HCT116 (cell line): ENCODE measurements at regions not wholly inside any gene's neighbourhood (a gene's known extent, or its start where the extent isn't known, plus 50 kb on each side); places are given as distances from the start of the nearest gene placed in this dataset.
A peak's percentile ranks its signal among the peaks of the same experiment; 100 is the strongest.

Experiments
- ATAC-seq: fragments of 200-7000 bp; cut with Tn5 transposase; 2 replicates; pipeline ENCODE4 v1.9.1; 2020; ENCODE audit warnings: mild to moderate bottlenecking, moderate library complexity
- BruUV-seq: library from RNA; stranded (reverse); fragments of 400-500 nt; replicated peaks from 2 replicates; lab custom pipeline; 2021; lab: Mats Ljungman, UMichigan
- CTCF ChIA-PET: fragments of 300-600 bp; sonication (Branson Sonifier 250); formaldehyde crosslinking; loops from one replicate; lab custom pipeline; 2021; ENCODE audit warnings: antibody characterized with exemption; lab: Charles Lee
- POLR2A ChIA-PET: fragments of 300-600, 350-600 bp; sonication (Branson Sonifier 250); formaldehyde crosslinking; loops from one replicate; lab custom pipeline; 2021; ENCODE audit warnings: antibody characterized with exemption; lab: Charles Lee
- RAD21 ChIA-PET, 2 experiments: fragments of 300-600 bp; sonication (Branson Sonifier 250); formaldehyde crosslinking; loops; one replicate each; lab custom pipeline; 2023; ENCODE audit warnings: low total read pairs in 2 of 2; ENCODE audit not compliant: uncharacterized antibody in 2 of 2, unreplicated experiment in 2 of 2, low non-redundant PET in 1 of 2; lab: Charles Lee
- DNase-seq: peaks from one replicate; pipeline ENCODE4 v3.0.0-alpha.2; 2010; ENCODE audit warnings: low read depth, low spot score
- H2AFZ ChIP-seq: fragments of 200-600 bp; shearing (Covaris generic), sonication (generic); 2 replicates; pipeline ENCODE4 v1.6.1; 2017; ENCODE audit warnings: low read depth, mixed run types, mixed read lengths, antibody characterized with exemption, low read length; ENCODE audit not compliant: poor library complexity, severe bottlenecking
- H3K27ac ChIP-seq: 2 replicates; pipeline ENCODE4 v1.5.1; 2012; ENCODE audit warnings: low read depth, low read length
- H3K27me3 ChIP-seq: fragments of 200-600 bp; sonication (generic); 2 replicates; pipeline ENCODE4 v1.6.1; 2016; ENCODE audit warnings: mixed run types, low read length, mixed read lengths; ENCODE audit not compliant: insufficient read depth
- H3K36me3 ChIP-seq, 2 experiments: fragments of 200-500 bp in 1 of 2; fragments of 200-600 bp in 1 of 2; sonication (Bioruptor generic) in 1 of 2; sonication (generic) in 1 of 2; 2 replicates each; pipeline versions ENCODE4 v1.5.1 to v1.6.1; 2014 to 2016; ENCODE audit warnings: low read length in 2 of 2, inconsistent platforms in 1 of 2, mixed read lengths in 1 of 2, mixed run types in 1 of 2; ENCODE audit not compliant: insufficient read depth in 2 of 2, control insufficient read depth in 1 of 2
- H3K4me1 ChIP-seq, 2 experiments: fragments of 200-600 bp in 1 of 2; sonication (generic) in 1 of 2; 2 replicates each; pipeline versions ENCODE4 v1.5.1 to v1.6.1; 2012 to 2017; ENCODE audit warnings: low read length in 2 of 2, inconsistent platforms in 1 of 2, mild to moderate bottlenecking in 1 of 2, mixed read lengths in 1 of 2, mixed run types in 1 of 2, moderate library complexity in 1 of 2; ENCODE audit not compliant: insufficient read depth in 2 of 2, control insufficient read depth in 1 of 2
- H3K4me2 ChIP-seq: fragments of 200-600 bp; sonication (generic); 2 replicates; pipeline ENCODE4 v1.6.1; 2017; ENCODE audit warnings: mixed run types, low read length, mixed read lengths
- H3K4me3 ChIP-seq, 2 experiments: fragments of 200-600 bp in 1 of 2; sonication (generic) in 1 of 2; replicated peaks in 1 of 2; 2 replicates each; pipeline ENCODE4 v1.5.1; 2011 to 2016; ENCODE audit warnings: low read length in 2 of 2, control low read depth in 1 of 2, low read depth in 1 of 2, mild to moderate bottlenecking in 1 of 2, mixed read lengths in 1 of 2, mixed run types in 1 of 2
- H3K79me2 ChIP-seq: fragments of 200-600 bp; sonication (generic); 2 replicates; pipeline ENCODE4 v1.6.1; 2017; ENCODE audit warnings: mild to moderate bottlenecking, mixed run types, low read length, moderate library complexity, mixed read lengths; ENCODE audit not compliant: insufficient read depth
- H3K9ac ChIP-seq: fragments of 200-600 bp; sonication (generic); 2 replicates; pipeline ENCODE4 v1.6.1; 2016; ENCODE audit warnings: low read length, mixed read lengths
- H3K9me2 ChIP-seq: fragments of 200-600 bp; sonication (generic), shearing (Covaris generic); 2 replicates; pipeline ENCODE4 v1.6.1; 2017; ENCODE audit warnings: mixed run types, mild to moderate bottlenecking, moderate library complexity; ENCODE audit not compliant: insufficient read depth
- H3K9me3 ChIP-seq, 2 experiments: fragments of 200-500 bp in 1 of 2; fragments of 200-600 bp in 1 of 2; sonication (Bioruptor generic) in 1 of 2; sonication (generic) in 1 of 2; 2 replicates each; pipeline ENCODE4 v1.6.1; 2014 to 2017; ENCODE audit warnings: low read length in 2 of 2, mixed read lengths in 2 of 2, inconsistent platforms in 1 of 2, low read depth in 1 of 2, mild to moderate bottlenecking in 1 of 2, mixed run types in 1 of 2, moderate library complexity in 1 of 2; ENCODE audit not compliant: control insufficient read depth in 1 of 2, insufficient read depth in 1 of 2
- H4K20me1 ChIP-seq: fragments of 200-600 bp; sonication (generic), shearing (Covaris generic); 2 replicates; pipeline ENCODE4 v1.6.1; 2017; ENCODE audit warnings: mixed run types, mild to moderate bottlenecking, moderate library complexity; ENCODE audit not compliant: insufficient read depth
- CBX3 ChIP-seq: IDR thresholded peaks from 2 replicates; pipeline ENCODE4 v1.6.1; 2012; ENCODE audit warnings: low read depth
- ELF1 ChIP-seq: IDR thresholded peaks from 2 replicates; pipeline ENCODE4 v1.6.1; 2012; ENCODE audit warnings: low read depth, borderline replicate concordance
- EZH2 ChIP-seq: fragments of 200-600 bp; sonication (generic); IDR thresholded peaks from 2 replicates; pipeline ENCODE4 v1.6.1; 2017; ENCODE audit warnings: antibody characterized with exemption, mixed run types
- POLR2A ChIP-seq: IDR thresholded peaks from 2 replicates; pipeline ENCODE4 v1.7.0; 2011; ENCODE audit warnings: borderline replicate concordance; ENCODE audit not compliant: insufficient read depth, insufficient read length; ENCODE audit errors: extremely low read depth
- RAD21 ChIP-seq: IDR thresholded peaks from 2 replicates; pipeline ENCODE4 v1.6.1; 2012; ENCODE audit warnings: low read depth, mild to moderate bottlenecking
- SP1 ChIP-seq: IDR thresholded peaks from 2 replicates; pipeline ENCODE4 v1.6.1; 2012; ENCODE audit warnings: low read depth
- SRF ChIP-seq: IDR thresholded peaks from 2 replicates; pipeline ENCODE4 v1.6.1; 2012; ENCODE audit warnings: low read depth
- TCF7L2 ChIP-seq: IDR thresholded peaks from 2 replicates; pipeline ENCODE4 v1.7.0; 2011; ENCODE audit warnings: borderline replicate concordance, inconsistent platforms; ENCODE audit not compliant: insufficient read depth, insufficient read length; ENCODE audit errors: extremely low read depth
- ZFX ChIP-seq: fragments of 450-650 bp; IDR thresholded peaks from 2 replicates; pipeline ENCODE4 v1.6.1; 2017
- ZNF274 ChIP-seq: fragments of 200-500 bp; sonication (Bioruptor generic); IDR thresholded peaks from 2 replicates; pipeline ENCODE4 v1.6.1; 2014; ENCODE audit warnings: mild to moderate bottlenecking, low read depth, low read length, inconsistent platforms
- intact Hi-C: fragments of 100-400 bp; cut with micrococcal nuclease; formaldehyde crosslinking; loops from 2 replicates; pipeline ENCODE4 v1.10.0; 2022
- TF ChIP-seq, protein P1 (sequence below), 3 experiments: fragments of 200-600 bp in 1 of 3; sonication (generic) in 1 of 3; IDR thresholded peaks in 2 of 3; conservative IDR thresholded peaks in 1 of 3; 2 replicates each; pipeline ENCODE4 v1.5.1; 2012 to 2017; ENCODE audit warnings: low read depth in 2 of 3, low read length in 2 of 3, antibody characterized with exemption in 1 of 3, borderline replicate concordance in 1 of 3, control low read depth in 1 of 3, mild to moderate bottlenecking in 1 of 3, mixed read lengths in 1 of 3, mixed run types in 1 of 3, moderate library complexity in 1 of 3; ENCODE audit not compliant: insufficient read depth in 1 of 3
- TF ChIP-seq, protein P2 (sequence below): IDR thresholded peaks from 2 replicates; pipeline ENCODE4 v1.6.1; 2012
- TF ChIP-seq, protein P3 (sequence below): IDR thresholded peaks from 2 replicates; pipeline ENCODE4 v1.6.1; 2011; ENCODE audit warnings: mild to moderate bottlenecking, low read length, moderate library complexity; ENCODE audit not compliant: insufficient replicate concordance; ENCODE audit errors: extremely low read depth
- TF ChIP-seq, protein P4 (sequence below): IDR thresholded peaks from 2 replicates; pipeline ENCODE4 v1.6.1; 2012

GRCh38 chr17:71760062-71760720, 360.6 kb upstream of the SOX9 start:
- Histone ChIP-seq H3K27ac (no peak overlapping the region), H3K4me3 (no peak overlapping the region), H3K79me2 (no peaks in the 10 kb centered on the region), H3K36me3 (no peaks in the 10 kb centered on the region), H4K20me1 (no peaks in the 10 kb centered on the region), H3K9me2 (no peaks in the 10 kb centered on the region), H3K9me3 (no peaks in the 10 kb centered on the region), H3K9ac (no peak overlapping the region), H2AFZ (no peak overlapping the region), H3K4me1 (peaks cover 0 to 9% of the 10 kb centered on the region in 2 experiments; a peak in 2 of 4 replicates), H3K4me2 (no peak overlapping the region; the same call in 1 of the 2 replicates), H3K27me3 (no peaks in the 10 kb centered on the region)
- ChIA-PET RAD21 (no interaction called here), CTCF (interaction anchor here (0.6 to 1.4 kb wide), 3 partner anchors 204 to 288 kb away, joined by 3 to 8 read pairs (median 4); no protein-coding TSS in a partner anchor), POLR2A (no interaction called here)
- no peak for TF ChIP-seq ZNF274
- TF ChIP-seq RAD21, result peak; percentile 80
- TF ChIP-seq, protein P1, sequence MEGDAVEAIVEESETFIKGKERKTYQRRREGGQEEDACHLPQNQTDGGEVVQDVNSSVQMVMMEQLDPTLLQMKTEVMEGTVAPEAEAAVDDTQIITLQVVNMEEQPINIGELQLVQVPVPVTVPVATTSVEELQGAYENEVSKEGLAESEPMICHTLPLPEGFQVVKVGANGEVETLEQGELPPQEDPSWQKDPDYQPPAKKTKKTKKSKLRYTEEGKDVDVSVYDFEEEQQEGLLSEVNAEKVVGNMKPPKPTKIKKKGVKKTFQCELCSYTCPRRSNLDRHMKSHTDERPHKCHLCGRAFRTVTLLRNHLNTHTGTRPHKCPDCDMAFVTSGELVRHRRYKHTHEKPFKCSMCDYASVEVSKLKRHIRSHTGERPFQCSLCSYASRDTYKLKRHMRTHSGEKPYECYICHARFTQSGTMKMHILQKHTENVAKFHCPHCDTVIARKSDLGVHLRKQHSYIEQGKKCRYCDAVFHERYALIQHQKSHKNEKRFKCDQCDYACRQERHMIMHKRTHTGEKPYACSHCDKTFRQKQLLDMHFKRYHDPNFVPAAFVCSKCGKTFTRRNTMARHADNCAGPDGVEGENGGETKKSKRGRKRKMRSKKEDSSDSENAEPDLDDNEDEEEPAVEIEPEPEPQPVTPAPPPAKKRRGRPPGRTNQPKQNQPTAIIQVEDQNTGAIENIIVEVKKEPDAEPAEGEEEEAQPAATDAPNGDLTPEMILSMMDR (IDR thresholded peaks at IDR 0.05 in 2 of 3, conservative IDR thresholded peaks at IDR 0.05 in 1 of 3; ENCODE audit: borderline replicate concordance in 1 of 3, insufficient read depth in 1 of 3, low read depth in 2 of 3, low read length in 2 of 3), result peak; percentile 42 to 55 (median 49); a peak in 4 of 6 replicates
- no TSS peak for BruUV-seq
- DNase-seq (no peak), ATAC-seq (no peak)
- intact Hi-C loops, result loop anchor here (5.0 to 10.0 kb wide), 5 partner anchors 523 to 1125 kb away; no protein-coding TSS in a partner anchor

DNA sequence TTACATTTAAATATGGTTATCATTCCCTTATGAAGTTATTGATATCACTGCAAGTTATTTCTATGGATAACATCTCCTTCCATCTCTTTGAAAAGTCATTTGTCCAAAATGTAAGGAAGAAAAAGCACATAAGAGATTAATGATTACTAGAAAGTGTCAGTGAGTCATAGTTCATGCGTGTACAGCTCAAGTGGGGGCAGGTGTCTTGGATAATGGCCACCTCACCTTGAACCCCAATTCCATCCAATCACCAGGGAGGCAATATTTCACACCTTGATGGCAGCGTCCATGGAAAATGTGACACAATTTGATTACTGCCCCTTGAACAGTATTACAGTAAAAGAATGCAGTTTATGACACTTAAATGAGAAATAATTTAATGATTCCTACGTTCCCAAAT, 358.3 kb upstream of the SOX9 start:
- BruUV-seq, result no TSS peak
- Histone ChIP-seq H3K4me3 (no peak overlapping the region), H3K79me2 (no peaks in the 10 kb centered on the region), H2AFZ (no peak overlapping the region), H3K36me3 (no peaks in the 10 kb centered on the region), H3K9me2 (no peaks in the 10 kb centered on the region), H3K9ac (no peak overlapping the region), H3K4me1 (peaks cover 0 to 9% of the 10 kb centered on the region in 2 experiments; a peak in 2 of 4 replicates), H3K9me3 (no peaks in the 10 kb centered on the region), H3K4me2 (no peak overlapping the region), H4K20me1 (no peaks in the 10 kb centered on the region), H3K27me3 (no peaks in the 10 kb centered on the region), H3K27ac (no peak overlapping the region)
- DNase-seq (no peak), ATAC-seq (no peak)
- POLR2A ChIA-PET, result no interaction called here
- intact Hi-C loops, result loop anchor here (5.0 to 10.0 kb wide), 5 partner anchors 525 to 1128 kb away; no protein-coding TSS in a partner anchor
- RAD21 ChIA-PET, result no interaction called here
- CTCF ChIA-PET, result interaction anchor here (1.1 kb wide), 1 partner anchor 289 kb away, joined by 3 read pairs; no protein-coding TSS in a partner anchor
- TF ChIP-seq SP1, result no peak
- TF ChIP-seq, protein P2, sequence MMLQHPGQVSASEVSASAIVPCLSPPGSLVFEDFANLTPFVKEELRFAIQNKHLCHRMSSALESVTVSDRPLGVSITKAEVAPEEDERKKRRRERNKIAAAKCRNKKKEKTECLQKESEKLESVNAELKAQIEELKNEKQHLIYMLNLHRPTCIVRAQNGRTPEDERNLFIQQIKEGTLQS, result no peak
- TF ChIP-seq, protein P3, sequence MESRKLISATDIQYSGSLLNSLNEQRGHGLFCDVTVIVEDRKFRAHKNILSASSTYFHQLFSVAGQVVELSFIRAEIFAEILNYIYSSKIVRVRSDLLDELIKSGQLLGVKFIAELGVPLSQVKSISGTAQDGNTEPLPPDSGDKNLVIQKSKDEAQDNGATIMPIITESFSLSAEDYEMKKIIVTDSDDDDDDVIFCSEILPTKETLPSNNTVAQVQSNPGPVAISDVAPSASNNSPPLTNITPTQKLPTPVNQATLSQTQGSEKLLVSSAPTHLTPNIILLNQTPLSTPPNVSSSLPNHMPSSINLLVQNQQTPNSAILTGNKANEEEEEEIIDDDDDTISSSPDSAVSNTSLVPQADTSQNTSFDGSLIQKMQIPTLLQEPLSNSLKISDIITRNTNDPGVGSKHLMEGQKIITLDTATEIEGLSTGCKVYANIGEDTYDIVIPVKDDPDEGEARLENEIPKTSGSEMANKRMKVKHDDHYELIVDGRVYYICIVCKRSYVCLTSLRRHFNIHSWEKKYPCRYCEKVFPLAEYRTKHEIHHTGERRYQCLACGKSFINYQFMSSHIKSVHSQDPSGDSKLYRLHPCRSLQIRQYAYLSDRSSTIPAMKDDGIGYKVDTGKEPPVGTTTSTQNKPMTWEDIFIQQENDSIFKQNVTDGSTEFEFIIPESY, result no peak
- TF ChIP-seq ZNF274, result no peak
- no peak for TF ChIP-seq ELF1
- TF ChIP-seq, protein P4, sequence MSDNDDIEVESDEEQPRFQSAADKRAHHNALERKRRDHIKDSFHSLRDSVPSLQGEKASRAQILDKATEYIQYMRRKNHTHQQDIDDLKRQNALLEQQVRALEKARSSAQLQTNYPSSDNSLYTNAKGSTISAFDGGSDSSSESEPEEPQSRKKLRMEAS, result no peak
- no peak for TF ChIP-seq EZH2
- TF ChIP-seq ZFX, result no peak
- no peak for TF ChIP-seq RAD21
- no peak for TF ChIP-seq POLR2A
- TF ChIP-seq TCF7L2, result no peak
- no peak for TF ChIP-seq CBX3
- TF ChIP-seq SRF, result no peak
